ENCODE measurements at regions not wholly inside any gene's neighbourhood (a gene's known extent, or its start where the extent isn't known, plus 50 kb on each side); places are given as distances from the start of the nearest gene placed in this dataset.
"Not testable (repeated sequence)": the region's sequence is repeated elsewhere in the genome, so short reads cannot be mapped to it uniquely, and the experiment has no call there.

DNA sequence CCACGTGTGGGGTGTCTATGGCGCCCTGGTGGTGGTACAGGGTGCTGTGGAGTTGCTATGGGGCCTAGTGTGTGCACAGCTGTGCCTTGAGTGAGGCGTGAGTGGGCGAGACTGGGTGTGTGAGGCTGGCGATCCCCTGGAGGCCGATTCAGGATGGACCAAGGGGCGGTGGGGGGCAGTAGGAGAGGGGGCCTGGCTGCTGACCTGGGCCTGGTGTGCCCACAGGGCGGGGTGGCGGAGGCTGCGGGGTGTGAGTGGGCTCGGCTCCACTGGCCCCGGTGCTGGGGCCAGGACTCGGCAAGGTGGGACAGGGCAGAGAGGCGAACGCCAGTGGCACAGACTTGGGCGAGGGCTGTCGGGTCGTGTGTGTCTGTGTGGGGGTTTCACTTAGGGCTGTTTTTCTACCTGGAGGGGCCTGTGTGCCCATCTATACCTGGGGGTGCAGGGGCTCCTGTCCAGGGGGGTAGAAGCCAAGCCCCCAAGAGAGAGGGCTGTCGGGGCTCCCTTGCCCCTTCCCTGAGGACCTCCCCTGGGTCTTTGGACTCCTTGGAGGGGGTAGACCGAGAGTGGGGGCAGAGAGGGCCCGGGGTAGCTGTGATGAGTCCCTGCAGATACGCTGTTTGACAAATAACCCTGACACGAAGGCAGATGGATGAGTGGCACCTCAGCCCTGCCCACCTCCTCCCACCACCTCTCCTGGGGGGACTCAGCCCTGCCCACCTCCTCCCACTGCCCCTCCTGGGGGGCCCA is 194.6 kb downstream of the TMEM121 start:
- DNase-seq; H3K27me3 ChIP-seq (replicated peaks; ENCODE audit: control insufficient read depth, insufficient read depth, low read length, poor library complexity, severe bottlenecking); H3K36me3 ChIP-seq (ENCODE audit: control insufficient read depth, insufficient read depth, low read length); H3K4me3 ChIP-seq (ENCODE audit: insufficient read depth, low read depth, low read length, poor library complexity, severe bottlenecking); H3K9me3 ChIP-seq (ENCODE audit: control insufficient read depth, low read length); H3K27ac ChIP-seq (ENCODE audit: insufficient read depth, low read length, poor library complexity, severe bottlenecking); H3K4me1 ChIP-seq (ENCODE audit: control insufficient read depth, insufficient read depth, low read length, poor library complexity, severe bottlenecking): not testable (repeated sequence)

DNA sequence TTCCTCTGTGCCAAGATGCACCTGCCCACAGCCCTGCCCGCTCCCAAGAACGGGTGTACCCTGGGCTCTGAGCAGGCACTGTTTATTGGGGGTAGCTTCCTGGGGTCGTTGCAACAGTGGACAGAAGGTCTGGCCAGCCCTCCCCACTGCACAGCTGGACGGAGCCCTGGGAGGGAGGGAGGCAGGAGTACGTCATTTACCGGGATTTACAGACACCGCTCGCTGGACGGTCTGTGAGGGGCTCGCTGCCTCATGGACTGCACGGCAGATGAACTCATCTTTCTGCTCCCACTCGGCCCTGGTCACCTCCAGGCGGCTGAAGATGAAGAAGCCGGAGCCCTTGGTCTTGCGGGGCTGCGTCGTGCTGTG is 195.2 kb downstream of the TMEM121 start:
- not testable (repeated sequence) for DNase-seq; H3K4me1 ChIP-seq (ENCODE audit: control insufficient read depth, insufficient read depth, low read length, poor library complexity, severe bottlenecking); H3K27me3 ChIP-seq (replicated peaks; ENCODE audit: control insufficient read depth, insufficient read depth, low read length, poor library complexity, severe bottlenecking); H3K36me3 ChIP-seq (ENCODE audit: control insufficient read depth, insufficient read depth, low read length); H3K27ac ChIP-seq (ENCODE audit: insufficient read depth, low read length, poor library complexity, severe bottlenecking); H3K4me3 ChIP-seq (ENCODE audit: insufficient read depth, low read depth, low read length, poor library complexity, severe bottlenecking); H3K9me3 ChIP-seq (ENCODE audit: control insufficient read depth, low read length)

DNA sequence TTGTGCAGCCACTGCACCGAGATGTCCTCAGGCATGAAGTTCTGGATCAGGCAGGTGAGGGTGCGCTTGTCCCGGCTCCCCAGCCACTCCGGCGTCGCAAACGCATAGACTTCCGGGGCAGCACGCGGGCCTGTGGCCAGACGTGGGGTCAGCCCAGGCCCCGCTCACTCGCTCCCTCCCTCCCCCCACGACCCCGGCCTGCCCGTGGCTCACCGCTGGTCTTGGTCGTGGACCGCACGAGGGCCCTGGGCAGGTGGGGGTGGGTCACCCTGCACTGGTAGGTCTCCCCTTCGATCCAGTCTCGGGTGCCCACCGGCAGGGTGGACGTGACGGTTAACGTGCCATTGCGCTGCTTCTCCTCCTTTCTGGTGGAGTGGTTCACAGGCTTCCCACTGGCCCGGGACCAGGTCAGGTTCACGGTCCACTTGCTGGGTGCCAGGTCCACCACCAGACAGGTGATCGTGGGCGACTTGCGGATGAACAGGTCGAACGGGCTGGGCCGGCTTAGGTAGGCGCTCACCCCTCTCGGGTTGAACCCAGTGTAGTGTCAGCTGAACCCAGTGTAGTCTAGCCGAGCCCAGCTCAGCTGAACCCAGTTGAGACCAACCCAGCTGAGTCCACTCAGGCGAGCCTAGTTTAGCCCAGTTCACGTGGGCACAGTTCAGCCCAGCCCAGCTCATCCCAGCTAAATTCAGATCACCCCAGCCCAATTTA is 195.8 kb downstream of the TMEM121 start:
- not testable (repeated sequence) for H3K4me3 ChIP-seq (ENCODE audit: insufficient read depth, low read depth, low read length, poor library complexity, severe bottlenecking)

DNA sequence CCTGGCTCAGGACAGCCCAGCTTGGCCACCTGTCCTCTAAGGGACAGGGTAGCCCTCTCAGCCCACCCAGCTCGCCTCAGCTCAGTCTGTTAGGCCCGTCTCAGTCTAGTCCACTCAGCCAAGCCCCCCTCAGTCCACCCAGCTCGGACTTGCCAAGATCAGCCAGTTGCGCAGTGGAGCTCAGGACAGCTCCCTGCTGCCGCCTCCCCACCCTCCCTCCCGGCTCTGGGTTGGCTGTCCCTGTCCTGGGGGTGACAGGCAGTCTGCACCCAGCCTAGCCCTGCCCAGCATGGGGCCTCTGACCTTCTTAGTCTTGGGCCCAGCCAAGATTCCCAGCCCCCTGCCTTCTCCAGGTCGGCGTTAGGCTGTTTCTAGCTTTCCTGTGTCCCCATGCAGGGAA is 196.9 kb downstream of the TMEM121 start:
- H3K27ac ChIP-seq (ENCODE audit: insufficient read depth, low read length, poor library complexity, severe bottlenecking); H3K9me3 ChIP-seq (ENCODE audit: control insufficient read depth, low read length); H3K4me3 ChIP-seq (ENCODE audit: insufficient read depth, low read depth, low read length, poor library complexity, severe bottlenecking); DNase-seq; H3K27me3 ChIP-seq (replicated peaks; ENCODE audit: control insufficient read depth, insufficient read depth, low read length, poor library complexity, severe bottlenecking); H3K36me3 ChIP-seq (ENCODE audit: control insufficient read depth, insufficient read depth, low read length); H3K4me1 ChIP-seq (ENCODE audit: control insufficient read depth, insufficient read depth, low read length, poor library complexity, severe bottlenecking): not testable (repeated sequence)

More for the DNA sequence above, 195.8 kb downstream of the TMEM121 start:
- H3K9me3 ChIP-seq (ENCODE audit: control insufficient read depth, low read length); H3K27me3 ChIP-seq (replicated peaks; ENCODE audit: control insufficient read depth, insufficient read depth, low read length, poor library complexity, severe bottlenecking); H3K4me1 ChIP-seq (ENCODE audit: control insufficient read depth, insufficient read depth, low read length, poor library complexity, severe bottlenecking); H3K27ac ChIP-seq (ENCODE audit: insufficient read depth, low read length, poor library complexity, severe bottlenecking); H3K36me3 ChIP-seq (ENCODE audit: control insufficient read depth, insufficient read depth, low read length); DNase-seq: not testable (repeated sequence)

DNA sequence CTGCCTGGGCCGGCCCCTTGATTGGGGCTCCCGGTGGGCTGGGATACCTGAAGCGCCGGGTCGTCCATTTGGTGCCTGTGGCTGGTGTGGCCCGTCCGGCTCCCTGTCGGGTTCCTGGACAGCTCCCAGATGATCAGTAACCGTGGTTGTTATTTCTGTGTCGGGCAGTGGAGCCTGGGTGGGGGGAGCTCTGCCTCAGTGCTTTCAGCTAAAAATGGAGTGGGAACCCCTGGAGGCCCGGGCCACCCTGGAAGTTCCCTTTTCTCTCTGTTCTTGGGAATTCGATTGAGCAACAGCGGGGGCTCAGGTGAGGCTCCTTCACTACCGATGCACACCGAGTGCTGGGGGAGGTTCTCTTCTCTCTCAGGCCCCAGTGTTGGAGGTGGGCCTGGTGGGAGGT is 197.4 kb downstream of the TMEM121 start:
- H3K4me3 ChIP-seq (ENCODE audit: insufficient read depth, low read depth, low read length, poor library complexity, severe bottlenecking); DNase-seq; H3K4me1 ChIP-seq (ENCODE audit: control insufficient read depth, insufficient read depth, low read length, poor library complexity, severe bottlenecking); H3K27me3 ChIP-seq (replicated peaks; ENCODE audit: control insufficient read depth, insufficient read depth, low read length, poor library complexity, severe bottlenecking); H3K36me3 ChIP-seq (ENCODE audit: control insufficient read depth, insufficient read depth, low read length); H3K9me3 ChIP-seq (ENCODE audit: control insufficient read depth, low read length); H3K27ac ChIP-seq (ENCODE audit: insufficient read depth, low read length, poor library complexity, severe bottlenecking): not testable (repeated sequence)

DNA sequence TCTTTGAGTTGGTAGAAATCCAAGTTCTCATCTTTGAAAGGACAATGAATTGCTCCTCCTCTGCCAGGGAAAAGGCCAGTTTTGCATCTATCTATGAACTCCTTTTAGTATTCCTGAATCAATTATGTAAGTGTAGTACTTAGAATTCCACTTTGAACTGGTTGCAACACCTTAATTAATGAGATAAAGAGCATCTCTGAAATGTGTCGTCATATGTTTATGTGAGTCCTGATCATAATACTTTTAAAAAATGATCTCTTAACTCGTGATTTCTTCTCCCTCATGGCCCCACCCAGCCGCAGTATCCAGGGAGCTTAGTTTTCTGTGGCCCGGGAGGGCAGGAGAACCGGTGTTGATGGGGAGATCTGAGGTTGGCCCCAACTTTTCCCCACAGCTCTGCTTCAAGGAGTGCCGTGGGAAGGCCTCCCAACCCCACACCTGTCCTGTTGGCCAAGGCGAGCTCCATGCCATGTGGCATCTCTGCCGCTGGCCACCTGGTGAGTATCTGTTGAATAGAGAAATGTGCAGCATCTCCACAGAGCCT is 203.5 kb downstream of the TMEM121 start:
- H3K9me3 ChIP-seq (ENCODE audit: control insufficient read depth, low read length); H3K4me3 ChIP-seq (ENCODE audit: insufficient read depth, low read depth, low read length, poor library complexity, severe bottlenecking); H3K27me3 ChIP-seq (replicated peaks; ENCODE audit: control insufficient read depth, insufficient read depth, low read length, poor library complexity, severe bottlenecking); H3K4me1 ChIP-seq (ENCODE audit: control insufficient read depth, insufficient read depth, low read length, poor library complexity, severe bottlenecking); H3K36me3 ChIP-seq (ENCODE audit: control insufficient read depth, insufficient read depth, low read length); DNase-seq; H3K27ac ChIP-seq (ENCODE audit: insufficient read depth, low read length, poor library complexity, severe bottlenecking): not testable (repeated sequence)

DNA sequence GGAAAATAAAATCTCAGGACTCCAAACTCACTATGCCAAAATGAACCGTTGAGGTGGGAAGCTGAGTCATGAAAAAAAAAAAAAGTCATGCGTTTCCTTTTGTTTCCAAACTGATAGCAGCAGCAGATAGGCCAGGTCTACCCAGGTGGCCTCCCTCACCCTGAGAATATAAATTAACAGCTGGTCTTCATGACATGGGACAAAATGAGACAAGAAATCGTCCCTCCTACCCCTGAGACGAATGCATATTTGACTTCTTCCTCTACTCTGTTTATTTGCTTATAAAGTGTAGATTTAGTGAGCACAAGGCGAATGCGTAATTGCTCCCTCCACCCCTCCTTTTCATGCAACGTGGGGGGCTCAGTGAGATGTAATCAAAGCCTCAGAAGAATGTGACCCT is 204.3 kb downstream of the TMEM121 start:
- not testable (repeated sequence) for H3K4me3 ChIP-seq (ENCODE audit: insufficient read depth, low read depth, low read length, poor library complexity, severe bottlenecking); H3K27ac ChIP-seq (ENCODE audit: insufficient read depth, low read length, poor library complexity, severe bottlenecking); H3K9me3 ChIP-seq (ENCODE audit: control insufficient read depth, low read length); H3K36me3 ChIP-seq (ENCODE audit: control insufficient read depth, insufficient read depth, low read length); DNase-seq; H3K27me3 ChIP-seq (replicated peaks; ENCODE audit: control insufficient read depth, insufficient read depth, low read length, poor library complexity, severe bottlenecking); H3K4me1 ChIP-seq (ENCODE audit: control insufficient read depth, insufficient read depth, low read length, poor library complexity, severe bottlenecking)

DNA sequence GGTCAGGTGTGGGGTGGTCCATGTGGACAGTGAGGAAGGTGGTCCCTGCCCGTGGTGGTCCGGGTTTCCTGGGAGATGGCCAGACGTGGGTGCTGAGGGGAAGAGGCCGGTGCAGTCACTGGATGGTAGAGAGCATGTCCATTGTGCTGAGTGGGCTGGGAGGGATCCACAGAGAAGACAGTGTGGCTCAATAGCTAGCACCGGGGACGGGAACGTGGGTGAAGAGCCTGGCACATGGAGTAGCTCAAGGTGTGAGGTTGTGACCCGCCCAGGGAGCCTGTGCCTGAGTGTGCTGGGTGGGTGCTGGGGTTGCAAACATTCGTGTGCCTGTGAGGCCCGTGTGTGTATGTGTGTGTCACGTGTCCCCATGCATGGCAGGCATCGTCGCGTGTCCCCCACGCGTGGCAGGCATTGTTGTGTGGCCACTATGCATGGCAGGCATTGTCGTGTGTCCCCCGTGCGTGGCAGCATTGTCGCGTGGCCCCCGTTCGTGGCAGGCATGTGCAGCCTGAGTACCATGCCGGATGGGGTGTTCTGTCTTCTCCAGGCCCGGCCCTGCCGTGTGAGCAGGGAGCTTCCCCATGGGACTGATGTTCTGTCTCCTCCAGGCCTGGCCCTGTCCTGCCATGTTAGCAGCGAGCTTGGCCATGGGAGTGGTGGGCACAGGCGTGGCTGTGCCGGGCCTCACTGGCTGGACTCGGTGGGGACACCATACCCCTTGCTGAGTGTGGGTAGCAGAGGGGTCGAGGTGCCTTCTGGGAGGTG is 205.0 kb downstream of the TMEM121 start:
- not testable (repeated sequence) for H3K4me3 ChIP-seq (ENCODE audit: insufficient read depth, low read depth, low read length, poor library complexity, severe bottlenecking); H3K9me3 ChIP-seq (ENCODE audit: control insufficient read depth, low read length); DNase-seq; H3K27me3 ChIP-seq (replicated peaks; ENCODE audit: control insufficient read depth, insufficient read depth, low read length, poor library complexity, severe bottlenecking); H3K36me3 ChIP-seq (ENCODE audit: control insufficient read depth, insufficient read depth, low read length); H3K4me1 ChIP-seq (ENCODE audit: control insufficient read depth, insufficient read depth, low read length, poor library complexity, severe bottlenecking); H3K27ac ChIP-seq (ENCODE audit: insufficient read depth, low read length, poor library complexity, severe bottlenecking)

DNA sequence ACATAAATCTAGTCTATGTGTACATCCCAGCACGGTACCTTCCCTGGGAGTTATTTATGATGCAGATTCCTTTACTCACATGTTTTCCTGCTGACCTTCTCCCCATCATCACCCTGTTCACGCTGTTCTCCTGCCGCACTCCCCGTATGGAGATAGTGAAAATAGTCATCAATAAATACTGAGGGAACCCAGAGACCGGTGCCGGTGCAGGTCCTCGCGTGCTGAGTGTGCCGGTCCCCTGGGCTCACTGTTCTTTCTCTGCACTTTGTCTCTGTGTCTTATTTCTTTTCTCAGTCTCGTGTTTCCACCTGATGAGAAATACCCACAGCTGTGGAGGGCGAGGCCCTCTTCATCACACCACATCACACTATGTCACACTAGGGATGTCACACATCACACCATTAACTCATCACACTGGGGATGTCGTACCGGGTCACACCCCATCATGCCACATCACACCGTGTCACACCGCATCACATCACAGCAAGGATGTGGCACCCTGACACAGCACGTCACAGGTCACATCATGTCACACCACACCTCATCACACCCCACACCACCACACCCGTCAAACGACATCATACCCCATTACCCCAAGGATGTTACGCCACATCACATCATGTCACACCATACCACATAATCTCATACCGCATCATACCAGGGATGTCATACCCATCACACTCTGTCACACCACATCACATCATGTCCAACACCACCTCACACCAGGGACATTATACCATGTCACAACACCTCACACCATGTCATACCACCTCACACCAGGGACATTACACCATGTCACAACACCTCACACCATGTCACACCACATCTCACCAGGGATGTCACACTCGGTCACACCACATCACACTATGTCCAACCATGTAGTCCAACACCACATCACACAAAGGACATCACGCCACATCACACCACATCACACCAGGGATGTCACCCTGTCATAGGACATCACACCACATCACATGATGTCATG is 207.0 kb downstream of the TMEM121 start:
- no peaks in the 10 kb centered on the region for H3K4me1 ChIP-seq (ENCODE audit: control insufficient read depth, insufficient read depth, low read length, poor library complexity, severe bottlenecking)
- H3K27ac ChIP-seq (ENCODE audit: insufficient read depth, low read length, poor library complexity, severe bottlenecking), result no peak overlapping the region
- no peaks in the 10 kb centered on the region for H3K27me3 ChIP-seq (replicated peaks; ENCODE audit: control insufficient read depth, insufficient read depth, low read length, poor library complexity, severe bottlenecking)
- H3K9me3 ChIP-seq (ENCODE audit: control insufficient read depth, low read length), result no peaks in the 10 kb centered on the region
- no peak overlapping the region for H3K4me3 ChIP-seq (ENCODE audit: insufficient read depth, low read depth, low read length, poor library complexity, severe bottlenecking)
- no peaks in the 10 kb centered on the region for H3K36me3 ChIP-seq (ENCODE audit: control insufficient read depth, insufficient read depth, low read length)
- DNase-seq, result no peak

All from effector memory CD4-positive, alpha-beta T cell (primary cell).